Sigmoid colon (tissue), 4 donors: ENCODE measurements at regions not wholly inside any gene's neighbourhood (a gene's known extent, or its start where the extent isn't known, plus 50 kb on each side); places are given as distances from the start of the nearest gene placed in this dataset.

Experiments used
- POLR2AphosphoS5 ChIP-seq, 4 donors: sonication (generic); formaldehyde crosslinking; IDR thresholded peaks; one replicate each; pipeline ENCODE4 v1.6.1; 2017; ENCODE audit warnings: antibody characterized with exemption in 4 of 4
- TF ChIP-seq, protein P1 (sequence below), 4 experiments: fragments of 450-650 bp in 3 of 4; fragments of 200-600 bp in 1 of 4; IDR thresholded peaks; one replicate each; pipeline ENCODE4 v1.5.1; 2016 to 2019; ENCODE audit warnings: antibody characterized with exemption in 4 of 4, mild to moderate bottlenecking in 3 of 4, moderate library complexity in 2 of 4

DNA sequence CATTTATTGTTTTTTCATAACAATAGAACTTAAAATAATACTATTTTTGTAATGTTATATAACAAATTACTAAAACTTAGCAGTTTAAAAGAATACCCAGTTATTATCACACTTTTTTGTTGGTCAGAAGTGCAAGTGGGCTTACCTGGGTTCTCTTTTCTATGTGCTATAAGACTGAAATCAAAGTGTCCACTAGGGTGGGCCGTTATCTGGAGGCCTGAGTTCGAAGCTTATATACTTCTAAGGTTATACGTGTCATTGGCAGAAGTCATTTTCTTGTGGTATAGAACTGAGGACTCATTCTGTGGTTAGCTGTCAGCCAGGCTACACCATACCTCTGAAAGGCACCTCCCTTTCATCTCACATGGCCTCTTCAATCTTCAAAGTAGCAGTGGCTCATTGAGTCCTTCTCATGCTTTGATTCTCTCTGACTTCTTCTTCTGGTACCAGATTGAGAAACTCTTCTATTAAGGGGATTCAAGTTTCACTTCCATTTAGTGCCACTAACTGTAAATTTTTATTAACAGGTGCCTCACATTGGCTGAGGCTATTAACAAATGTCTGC, 414.3 kb downstream of the AMY1C start:
- TF ChIP-seq, protein P1, sequence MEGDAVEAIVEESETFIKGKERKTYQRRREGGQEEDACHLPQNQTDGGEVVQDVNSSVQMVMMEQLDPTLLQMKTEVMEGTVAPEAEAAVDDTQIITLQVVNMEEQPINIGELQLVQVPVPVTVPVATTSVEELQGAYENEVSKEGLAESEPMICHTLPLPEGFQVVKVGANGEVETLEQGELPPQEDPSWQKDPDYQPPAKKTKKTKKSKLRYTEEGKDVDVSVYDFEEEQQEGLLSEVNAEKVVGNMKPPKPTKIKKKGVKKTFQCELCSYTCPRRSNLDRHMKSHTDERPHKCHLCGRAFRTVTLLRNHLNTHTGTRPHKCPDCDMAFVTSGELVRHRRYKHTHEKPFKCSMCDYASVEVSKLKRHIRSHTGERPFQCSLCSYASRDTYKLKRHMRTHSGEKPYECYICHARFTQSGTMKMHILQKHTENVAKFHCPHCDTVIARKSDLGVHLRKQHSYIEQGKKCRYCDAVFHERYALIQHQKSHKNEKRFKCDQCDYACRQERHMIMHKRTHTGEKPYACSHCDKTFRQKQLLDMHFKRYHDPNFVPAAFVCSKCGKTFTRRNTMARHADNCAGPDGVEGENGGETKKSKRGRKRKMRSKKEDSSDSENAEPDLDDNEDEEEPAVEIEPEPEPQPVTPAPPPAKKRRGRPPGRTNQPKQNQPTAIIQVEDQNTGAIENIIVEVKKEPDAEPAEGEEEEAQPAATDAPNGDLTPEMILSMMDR (IDR thresholded peaks at IDR 0.05), result no peak
- TF ChIP-seq POLR2AphosphoS5 (IDR thresholded peaks at IDR 0.05), result no peak
